ENCODE measurements at regions not wholly inside any gene's neighbourhood (a gene's known extent, or its start where the extent isn't known, plus 50 kb on each side); places are given as distances from the start of the nearest gene placed in this dataset.
"Not testable (repeated sequence)": the region's sequence is repeated elsewhere in the genome, so short reads cannot be mapped to it uniquely, and the experiment has no call there.

DNA sequence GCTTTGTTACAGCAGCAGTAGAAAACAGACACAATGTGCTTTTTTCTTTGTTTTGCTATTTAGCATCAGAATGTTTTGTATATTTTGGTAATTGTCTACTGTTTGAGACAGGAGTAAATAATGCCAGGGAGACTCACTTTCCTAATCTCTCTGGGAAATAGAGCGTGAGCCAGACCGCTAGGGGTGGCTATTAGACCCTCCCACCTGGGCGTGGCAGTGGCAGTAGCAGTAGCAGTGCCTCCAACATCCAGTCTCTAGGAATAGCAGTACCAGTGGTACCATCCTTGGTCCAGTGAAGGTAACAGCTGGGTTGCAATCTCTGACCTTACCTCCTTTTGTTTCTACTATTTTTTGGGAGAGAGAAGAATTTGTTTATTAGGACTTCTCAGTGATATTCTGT lies 165.7 kb upstream of the MAGI2 start:
- DNase-seq = no peak

DNA sequence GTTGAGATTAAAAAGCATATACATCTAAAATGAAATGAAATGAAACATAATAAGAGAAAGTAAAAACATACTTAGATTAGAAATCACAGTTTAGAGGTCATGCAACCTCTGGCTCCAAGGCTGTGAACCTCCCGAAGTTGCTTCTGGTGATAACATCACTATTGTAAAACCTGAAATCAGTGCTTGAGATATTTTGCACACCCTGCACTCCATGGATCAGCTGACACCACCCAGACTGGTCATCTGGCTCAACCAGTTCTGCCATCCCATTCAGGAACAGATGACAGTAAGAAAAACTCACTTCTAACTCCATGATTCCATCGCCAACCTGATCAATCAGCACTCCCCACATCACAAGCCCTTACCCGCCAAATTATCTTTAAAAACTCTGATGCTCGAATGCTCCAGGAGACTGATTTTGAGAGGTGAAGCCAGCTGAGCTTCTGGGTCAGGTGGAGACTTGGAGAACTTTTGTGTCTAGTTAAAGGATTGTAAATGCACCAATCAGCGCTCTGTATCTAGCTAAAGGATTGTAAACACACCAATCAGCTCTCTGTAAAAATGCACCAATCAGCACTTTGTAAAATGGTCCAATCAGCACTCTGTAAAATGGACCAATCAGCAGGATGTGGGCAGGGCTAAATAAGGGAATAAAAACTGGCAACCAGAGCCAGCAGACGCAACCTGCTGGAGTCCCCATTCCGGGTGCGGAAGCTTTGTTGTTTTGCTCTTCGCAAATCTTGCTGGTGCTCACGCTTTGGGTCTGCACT lies 162.6 kb upstream of the MAGI2 start:
- DNase-seq = no peak

DNA sequence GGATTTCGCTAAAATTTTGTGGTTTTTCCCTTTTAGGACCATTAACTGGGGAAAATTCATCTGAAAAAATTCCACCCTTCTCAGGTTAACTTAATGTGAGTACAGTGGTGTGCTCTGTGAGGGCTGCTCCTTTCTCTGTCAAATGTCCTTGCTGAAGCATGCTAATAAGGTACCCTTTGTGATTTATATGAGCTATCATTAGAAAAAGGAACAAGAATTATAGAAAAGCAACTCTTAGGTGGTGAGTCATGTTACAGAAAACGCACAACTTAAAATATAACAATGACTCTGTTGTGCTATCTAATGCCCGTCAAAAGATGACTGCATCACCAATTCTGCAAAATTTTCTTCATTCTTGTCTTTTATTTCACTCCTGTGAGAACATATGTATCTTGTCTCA lies 162.0 kb upstream of the MAGI2 start:
- DNase-seq = no peak

DNA sequence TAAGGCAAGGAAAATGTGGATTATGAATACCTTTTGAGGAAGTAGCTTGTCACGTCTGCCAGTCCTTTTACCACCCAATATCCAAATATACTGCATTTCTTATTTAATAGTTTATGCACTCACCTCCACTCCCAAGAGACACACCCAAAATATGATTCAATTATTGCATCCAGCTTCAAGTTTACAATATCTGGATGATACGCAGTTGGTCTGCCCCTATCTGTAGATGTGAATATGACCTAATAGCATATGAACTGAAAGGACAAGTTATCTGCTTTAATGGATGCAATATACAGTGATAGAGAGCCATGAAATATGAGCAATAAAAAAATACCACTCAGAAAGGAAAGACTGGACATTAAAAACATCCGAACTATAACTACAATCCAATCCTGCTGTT lies 159.4 kb upstream of the MAGI2 start:
- no peak for DNase-seq

DNA sequence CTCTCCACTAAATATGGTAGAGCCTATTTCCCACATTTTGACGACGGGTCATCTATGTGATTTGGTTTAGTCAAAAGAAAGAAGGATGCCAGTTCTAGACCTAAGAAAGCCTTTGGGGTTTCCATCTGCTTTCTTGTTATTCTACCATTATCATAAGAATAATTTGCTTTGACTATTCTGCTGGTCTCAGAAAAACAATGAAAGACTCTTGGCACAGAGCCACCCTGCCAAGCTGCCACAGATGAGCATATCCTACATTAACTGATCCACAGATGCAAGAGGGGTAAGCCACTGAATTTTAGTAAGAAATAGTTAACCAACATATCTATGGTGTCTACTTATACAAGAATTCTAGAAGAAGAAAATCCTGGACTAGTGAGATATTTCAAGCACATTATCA lies 158.6 kb upstream of the MAGI2 start:
- no peak for DNase-seq

DNA sequence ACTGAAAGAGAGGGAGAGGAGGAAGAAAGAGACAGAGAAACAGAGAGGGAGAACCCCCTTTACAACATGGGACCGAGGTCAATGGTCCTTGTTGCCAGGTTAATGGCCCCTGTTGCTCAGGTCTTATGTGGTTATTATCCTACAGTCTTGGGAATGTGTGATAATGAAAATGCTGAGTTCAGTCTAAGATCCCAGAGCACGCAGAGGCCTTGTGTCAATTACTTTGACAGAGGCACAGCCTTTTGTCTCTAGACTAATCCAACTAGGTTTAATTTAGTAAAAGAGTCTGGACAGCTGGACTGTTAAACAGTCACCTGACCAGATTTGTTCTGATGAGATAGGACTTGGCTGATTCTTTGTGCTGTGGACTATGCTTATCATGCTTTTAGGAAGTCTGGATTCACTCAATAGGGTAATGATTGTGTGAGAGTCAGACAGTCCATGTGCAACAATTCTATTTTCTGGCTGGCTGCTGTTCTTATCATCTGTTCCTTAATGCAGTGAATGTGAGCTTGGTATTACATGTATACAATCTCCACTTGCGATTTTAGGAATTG lies 157.4 kb upstream of the MAGI2 start:
- DNase-seq = no peak

DNA sequence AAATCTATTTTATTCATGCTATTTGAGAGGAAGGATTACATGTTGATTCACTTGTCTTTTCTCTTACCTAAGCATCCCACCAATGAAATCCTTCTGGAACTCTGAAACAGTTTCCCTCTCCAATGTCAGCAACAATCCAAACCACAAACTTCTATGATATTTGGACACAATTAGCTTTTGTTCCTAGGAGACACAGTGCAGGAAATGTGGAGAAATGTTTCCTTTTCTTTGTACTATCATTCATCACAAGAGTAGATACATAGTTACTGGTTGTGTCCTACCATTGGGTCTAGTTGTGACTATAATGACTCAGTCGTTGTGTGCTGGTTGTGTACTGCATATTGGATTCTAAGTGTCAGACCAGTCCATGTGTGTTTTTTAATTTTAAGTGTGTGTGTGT lies 156.8 kb upstream of the MAGI2 start:
- no peak for DNase-seq

DNA sequence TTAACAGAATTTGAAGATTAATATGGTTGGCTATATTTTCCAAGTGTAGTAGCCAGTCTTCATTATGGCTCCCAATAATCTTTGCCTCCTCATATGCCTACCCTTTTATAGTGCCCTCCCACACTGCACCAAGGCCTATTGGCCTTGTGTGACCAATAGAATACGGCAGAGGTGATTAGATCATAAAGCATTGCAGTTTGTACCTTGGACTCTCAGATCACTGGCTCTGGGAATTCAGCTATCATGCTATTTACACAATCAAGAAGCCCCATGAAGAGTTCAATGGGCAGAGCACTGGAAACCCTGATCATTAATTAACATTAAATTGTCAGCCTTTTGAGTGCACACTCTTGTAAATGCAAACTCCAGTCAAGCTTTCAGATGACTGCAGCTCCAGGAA lies 154.5 kb upstream of the MAGI2 start:
- no peak for DNase-seq

DNA sequence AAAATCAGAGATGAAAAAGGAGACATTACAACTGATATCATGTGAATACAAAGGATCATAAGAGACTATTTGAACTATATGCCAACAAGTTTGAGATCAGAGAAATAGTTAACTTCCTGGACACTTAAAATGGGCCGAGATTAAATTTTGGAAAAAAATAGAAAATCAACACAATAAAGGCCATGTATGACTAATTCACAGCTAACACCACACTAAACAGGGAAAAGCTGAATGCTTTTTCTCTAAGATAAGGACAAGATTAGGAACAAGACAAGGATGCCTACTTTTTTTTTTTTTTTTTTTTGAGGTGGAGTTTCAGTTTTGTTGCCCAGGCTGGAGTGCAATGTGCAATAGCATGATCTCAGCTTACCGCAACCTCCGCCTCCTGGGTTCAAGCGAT lies 151.4 kb upstream of the MAGI2 start:
- DNase-seq = no peak

DNA sequence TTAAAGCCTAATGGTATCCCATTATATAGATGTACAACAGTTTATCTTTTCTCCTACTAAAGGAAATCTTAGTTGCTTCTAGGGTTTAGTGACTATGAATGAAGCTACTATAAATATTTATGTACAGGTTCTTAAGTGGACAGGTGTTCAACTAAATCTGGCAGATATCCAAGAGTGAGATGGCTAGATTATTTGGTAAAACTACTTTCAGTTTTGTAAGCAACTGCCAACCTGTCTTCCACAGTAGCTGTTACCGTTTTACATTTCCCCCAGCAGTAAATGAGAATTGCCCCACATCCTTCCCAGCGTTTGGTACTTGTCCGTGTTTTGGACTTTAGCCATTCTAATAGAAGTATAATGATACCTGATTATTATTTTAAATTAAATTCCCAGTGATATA lies 144.9 kb upstream of the MAGI2 start:
- DNase-seq = no peak

DNA sequence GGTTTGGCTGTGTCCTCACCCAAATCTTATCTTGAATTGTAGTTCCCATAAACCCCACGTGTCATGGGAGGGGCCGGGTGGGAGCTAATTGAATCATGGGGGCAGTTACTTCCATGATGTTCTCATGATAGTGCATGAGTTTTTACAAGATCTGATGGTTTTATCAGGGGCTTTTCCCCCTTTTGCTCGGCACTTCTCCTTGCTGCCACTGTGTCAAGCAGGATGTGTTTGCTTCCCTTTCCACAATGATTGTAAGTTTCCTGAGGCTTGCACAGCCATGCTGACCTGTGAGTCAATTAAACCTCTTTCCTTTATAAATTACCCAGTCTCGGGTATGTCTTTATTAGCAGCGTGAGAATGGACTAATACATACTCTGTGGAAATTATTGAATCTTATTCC lies 141.2 kb upstream of the MAGI2 start:
- not testable (repeated sequence) for DNase-seq

DNA sequence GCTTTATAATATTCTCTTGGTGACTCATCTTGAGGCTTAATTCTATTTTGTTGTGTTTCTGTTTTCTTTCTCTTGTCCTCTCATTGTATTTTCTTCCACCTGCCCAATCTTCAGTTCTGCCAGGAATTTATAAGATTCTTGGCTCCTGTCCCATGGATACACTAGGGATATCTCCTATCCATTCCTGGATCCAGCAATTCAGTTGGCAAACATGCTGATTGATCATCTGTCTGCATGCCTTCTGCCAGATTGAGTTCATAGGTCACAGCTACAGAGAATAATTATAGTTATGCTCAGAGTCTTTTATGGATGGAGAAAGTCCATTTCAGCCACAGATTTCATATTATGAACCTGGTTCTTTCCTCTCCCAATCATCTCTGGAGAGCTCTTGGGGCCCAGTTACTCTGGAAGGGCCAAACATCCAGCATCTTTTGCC lies 140.4 kb upstream of the MAGI2 start:
- DNase-seq = no peak

DNA sequence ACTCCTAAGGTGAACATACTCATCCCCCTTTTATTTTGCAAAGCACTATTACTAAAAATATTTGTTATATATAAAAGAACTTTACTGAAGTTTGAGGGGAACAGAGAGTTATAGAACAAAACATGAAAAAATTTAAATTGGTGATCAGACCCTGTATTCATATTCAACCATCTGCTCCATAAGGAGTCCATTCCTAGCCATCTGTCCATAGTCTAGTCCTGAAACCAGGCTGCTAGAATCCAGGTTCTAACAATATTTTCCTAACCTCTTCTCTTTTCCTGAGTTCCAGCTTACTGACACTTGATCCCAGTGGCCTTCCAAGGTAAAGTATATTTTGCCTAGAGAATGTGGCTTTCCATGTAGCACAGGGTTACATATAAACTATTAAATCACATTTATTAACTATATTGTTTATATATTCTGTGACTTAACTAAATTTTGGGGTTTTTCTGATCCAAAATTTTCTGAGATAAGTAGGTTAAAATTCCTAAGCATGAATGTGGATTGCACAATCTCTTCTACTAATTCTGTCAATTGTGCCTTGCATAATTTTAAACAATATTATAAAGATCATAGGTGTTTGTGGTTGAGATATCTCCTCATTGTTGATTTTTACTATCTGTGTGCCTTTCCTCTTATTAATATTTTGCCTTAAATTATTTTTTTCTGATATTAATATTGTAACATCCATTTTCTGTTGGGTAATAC lies 137.6 kb upstream of the MAGI2 start:
- no peak for DNase-seq

DNA sequence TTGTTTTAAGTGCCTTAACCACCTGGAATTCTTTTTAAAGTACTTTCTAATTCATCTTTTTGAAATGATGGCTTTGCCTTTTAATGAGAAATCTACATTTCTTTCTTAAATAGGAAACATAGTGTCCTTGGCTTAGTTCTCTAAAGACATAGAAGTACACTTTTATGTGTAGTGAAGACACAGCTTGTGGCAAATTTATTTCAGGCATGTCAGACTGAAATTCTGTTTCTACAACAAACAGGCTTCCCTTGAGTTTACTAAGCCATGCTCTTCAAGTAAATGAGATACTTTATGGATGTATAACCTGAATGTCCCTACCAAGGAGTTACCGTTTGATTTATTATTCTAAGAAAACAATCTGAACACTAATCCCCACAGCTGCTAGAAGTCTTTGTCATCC lies 136.9 kb upstream of the MAGI2 start:
- DNase-seq = no peak

DNA sequence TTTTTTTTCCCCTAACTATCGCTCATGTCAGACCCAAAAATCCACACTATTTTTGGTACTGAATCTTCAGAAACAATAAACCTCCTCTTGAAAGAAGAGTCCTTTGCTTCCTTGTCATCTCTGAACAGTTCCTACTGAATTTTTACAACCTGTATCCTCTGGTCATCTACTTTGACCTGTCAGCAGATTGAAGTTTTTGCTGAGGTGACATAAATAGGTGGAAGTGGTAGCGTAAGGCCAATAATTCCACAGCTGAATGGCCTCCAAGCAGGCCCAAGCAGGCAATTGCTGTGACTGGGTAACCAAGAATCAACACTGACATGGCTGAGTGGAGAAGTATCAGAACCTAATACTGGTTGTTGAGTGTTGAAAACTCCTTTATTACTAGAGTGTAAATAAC lies 117.4 kb upstream of the MAGI2 start:
- DNase-seq = no peak

DNA sequence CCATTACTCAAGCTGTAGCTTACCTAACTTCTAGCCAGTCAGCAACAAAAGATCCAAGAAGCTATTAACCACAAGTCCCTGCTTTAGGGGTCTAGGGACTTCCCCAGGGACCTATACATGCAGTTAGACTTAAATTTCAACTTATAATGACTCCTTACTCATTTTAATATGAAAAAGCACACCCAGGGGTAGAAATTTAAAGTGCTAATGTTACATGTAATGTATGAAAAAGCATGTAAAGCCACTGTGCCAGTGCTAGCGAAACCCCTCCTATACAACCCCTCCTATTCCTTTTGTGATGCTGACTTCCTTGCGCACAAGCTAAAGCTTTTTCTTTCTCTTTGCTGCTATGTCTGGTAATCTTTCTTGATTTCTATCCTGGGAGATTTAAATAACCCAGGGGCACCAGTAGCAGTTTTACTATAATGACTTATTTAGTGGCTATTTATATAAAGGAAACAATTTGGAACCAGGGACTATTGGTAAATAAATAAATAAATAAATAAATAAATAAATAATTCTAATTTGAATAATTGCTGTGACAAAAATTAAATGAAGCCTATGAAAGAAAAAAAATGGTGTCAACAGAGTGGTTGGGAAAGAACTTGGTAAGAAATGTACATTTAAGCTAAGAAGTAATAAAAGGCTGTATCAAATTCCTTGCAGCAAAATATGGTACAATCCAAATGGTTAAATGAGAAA lies 110.5 kb upstream of the MAGI2 start:
- DNase-seq = no peak

DNA sequence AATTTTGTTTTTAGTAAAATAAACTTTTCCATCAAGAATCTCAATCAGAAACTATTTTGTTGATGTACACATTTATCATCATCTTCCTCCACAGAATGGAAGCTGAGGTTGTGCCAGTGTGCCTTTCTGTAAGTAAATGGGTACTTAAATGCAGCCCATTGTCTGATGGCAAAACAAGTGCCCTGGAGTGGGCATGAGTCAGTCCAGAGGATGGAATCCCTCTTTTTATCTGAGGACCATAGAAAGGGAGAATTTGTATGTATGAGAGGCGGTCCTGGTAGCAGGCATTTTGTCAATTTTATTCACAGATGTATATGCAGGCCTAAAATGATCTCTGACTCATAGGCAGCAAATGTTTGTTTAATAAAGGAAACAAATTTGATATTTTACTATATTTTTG lies 102.1 kb upstream of the MAGI2 start:
- DNase-seq = no peak

DNA sequence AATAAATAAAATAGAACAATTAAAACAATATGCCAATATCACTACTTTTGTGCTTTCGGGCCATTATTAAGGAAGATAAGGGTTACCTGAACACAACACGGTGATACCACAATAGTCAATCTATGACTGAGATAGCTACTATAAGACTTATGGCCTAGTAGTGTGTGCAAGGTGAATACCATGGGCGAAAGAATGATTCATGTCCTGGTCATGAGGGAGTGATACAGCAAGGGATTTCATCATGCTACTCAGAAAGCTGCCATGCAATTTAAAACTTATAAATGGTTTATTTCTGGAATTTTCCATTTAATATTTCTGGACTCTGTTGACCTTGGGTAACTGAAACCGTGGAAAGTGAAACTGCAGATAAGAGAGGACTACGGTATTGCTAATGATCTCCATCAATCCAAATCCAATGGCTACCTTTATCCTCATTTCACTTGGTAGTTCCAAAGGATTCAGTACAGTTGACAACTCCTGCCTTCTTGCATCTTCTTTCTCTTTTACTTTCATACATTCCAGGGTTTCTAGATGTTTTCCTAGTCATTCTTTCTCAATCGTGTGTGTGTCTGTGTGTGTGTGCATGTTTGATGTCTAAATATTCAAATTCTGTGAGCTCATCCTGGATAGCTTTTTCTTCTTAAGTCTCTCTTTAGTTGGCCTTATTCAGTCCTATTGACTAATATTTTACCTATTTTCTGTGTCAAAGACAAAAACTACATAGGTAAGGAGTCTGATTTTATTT lies 100.5 kb upstream of the MAGI2 start:
- no peak for DNase-seq

DNA sequence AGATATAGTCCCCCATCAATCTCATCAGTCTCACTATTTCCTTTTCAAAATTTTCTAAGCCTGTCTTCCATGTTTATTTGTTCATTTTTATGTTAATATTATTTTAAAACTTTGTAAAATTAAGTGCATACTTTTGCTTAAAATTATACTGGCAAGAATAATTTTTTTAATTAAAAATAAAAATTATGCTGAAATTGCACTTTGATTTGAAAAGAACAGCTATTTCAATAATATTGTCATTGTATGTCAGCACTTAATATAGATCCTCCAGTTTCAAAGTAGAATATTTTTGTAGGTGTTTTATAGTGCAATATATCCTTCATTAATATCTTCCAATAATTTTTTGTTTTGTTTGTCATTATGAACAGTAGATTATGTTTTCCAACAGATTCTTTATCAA lies 99.0 kb upstream of the MAGI2 start:
- DNase-seq = no peak

DNA sequence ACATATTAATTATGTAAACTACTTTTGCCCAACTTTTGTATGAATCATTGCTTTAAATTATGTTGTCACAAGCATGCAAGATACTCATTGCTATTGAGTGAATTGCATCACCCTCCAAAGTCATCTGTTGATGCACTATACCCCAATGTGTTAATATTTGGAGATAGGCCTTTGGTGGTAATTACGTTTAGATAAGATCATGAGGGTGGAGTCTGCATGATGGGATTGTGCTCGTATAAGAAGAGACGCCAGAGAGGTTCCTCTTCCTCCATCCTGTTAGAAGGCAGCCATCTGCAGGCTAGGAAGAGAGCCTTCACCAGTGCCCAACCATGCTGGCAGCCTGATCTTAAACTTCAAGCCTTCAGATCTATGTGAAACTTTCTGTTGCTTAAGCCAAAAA lies 95.3 kb upstream of the MAGI2 start:
- DNase-seq = no peak

DNA sequence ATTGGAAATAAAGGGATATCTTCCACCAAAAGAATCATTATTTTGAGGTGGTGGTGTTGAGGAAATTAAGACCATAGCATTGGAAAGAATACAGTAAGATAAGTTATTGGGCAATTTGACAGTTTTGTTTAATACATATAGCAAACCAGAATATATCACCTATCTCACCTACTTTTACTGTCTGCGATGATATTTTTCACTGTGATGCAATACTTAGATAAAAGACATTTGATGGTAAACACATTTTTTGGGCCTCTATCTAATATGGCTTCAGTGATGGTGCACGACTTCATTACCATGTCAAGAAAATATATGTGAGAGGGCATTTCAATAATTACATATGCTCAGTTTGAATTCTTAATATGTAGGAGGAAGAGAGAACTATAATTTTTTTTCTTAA lies 93.7 kb upstream of the MAGI2 start:
- DNase-seq = no peak

DNA sequence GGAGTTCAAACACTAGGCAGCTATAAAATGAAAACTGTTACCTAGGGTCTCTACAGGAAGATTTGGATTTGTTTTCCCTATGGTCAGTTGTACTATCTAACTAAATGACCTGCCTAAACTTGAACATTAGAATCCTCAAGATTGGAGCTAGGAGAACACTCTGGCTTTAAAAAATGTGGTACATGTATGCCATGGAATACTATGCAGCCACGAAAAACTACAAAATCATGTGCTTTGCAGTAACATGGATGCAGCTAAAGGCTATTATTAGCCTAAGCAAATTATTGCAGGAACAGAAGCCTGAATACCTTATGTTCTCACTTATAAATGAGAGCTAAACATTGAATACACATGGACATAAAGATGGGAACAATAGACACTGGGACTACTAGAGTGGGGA lies 87.1 kb upstream of the MAGI2 start:
- DNase-seq = no peak

DNA sequence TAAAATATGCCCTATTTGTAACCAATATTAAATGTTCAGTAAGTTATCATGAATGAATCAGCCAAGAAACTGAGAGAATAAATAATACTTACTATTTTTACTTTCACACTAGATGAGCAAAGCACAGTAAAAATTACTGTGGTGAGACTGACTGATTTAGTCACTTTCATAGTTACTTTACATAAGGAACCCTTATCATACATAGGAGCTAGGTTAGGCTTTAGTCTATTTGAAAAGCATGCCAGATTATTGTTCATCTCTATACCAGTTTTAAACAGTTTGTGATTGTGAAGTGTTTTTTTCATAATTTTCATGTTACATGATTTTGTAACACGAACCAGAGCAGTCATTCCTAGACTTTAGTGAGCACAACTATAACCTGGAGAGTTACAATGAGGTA lies 80.7 kb upstream of the MAGI2 start:
- no peak for DNase-seq
